Caco-2 (cell line): ENCODE measurements at regions not wholly inside any gene's neighbourhood (a gene's known extent, or its start where the extent isn't known, plus 50 kb on each side); places are given as distances from the start of the nearest gene placed in this dataset.
A peak's percentile ranks its signal among the peaks of the same experiment; 100 is the strongest.
"Not testable (repeated sequence)": the region's sequence is repeated elsewhere in the genome, so short reads cannot be mapped to it uniquely, and the experiment has no call there.

Experiments
- BruUV-seq: library from RNA; stranded (reverse); fragments of 400-500 nt; replicated peaks from 2 replicates; lab custom pipeline; 2021; lab: Mats Ljungman, UMichigan
- CTCF ChIA-PET: fragments of 300-600 bp; sonication (Branson Sonifier 250); formaldehyde crosslinking; loops from one replicate; lab custom pipeline; 2022; ENCODE audit warnings: antibody characterized with exemption; lab: Charles Lee
- POLR2A ChIA-PET: fragments of 300-600 bp; sonication (Branson Sonifier 250); formaldehyde crosslinking; loops from one replicate; lab custom pipeline; 2022; ENCODE audit warnings: antibody characterized with exemption; lab: Charles Lee
- DNase-seq, 2 experiments: peaks; one replicate each; pipeline versions ENCODE4 v3.0.0 to v3.0.0-alpha.2; 2020 to 2022
- H3K27me3 ChIP-seq: replicated peaks from 2 replicates; pipeline ENCODE4 v1.6.0; 2011; ENCODE audit warnings: low read length; ENCODE audit not compliant: control insufficient read depth, insufficient read depth
- H3K36me3 ChIP-seq: 2 replicates; pipeline ENCODE4 v1.5.1; 2011; ENCODE audit warnings: low read length; ENCODE audit not compliant: control insufficient read depth, insufficient read depth
- H3K4me1 ChIP-seq: fragments of 250-450 bp; sonication (Bioruptor Pico); 2 replicates; pipeline ENCODE4 v1.5.1; 2020; ENCODE audit warnings: mild to moderate bottlenecking
- H3K4me3 ChIP-seq: 2 replicates; pipeline ENCODE4 v1.5.1; 2011; ENCODE audit warnings: low read depth, mild to moderate bottlenecking, control low read depth, low read length
- H3K9me3 ChIP-seq: fragments of 250-450 bp; sonication (Bioruptor Pico); 2 replicates; pipeline ENCODE4 v1.5.1; 2020; ENCODE audit warnings: mild to moderate bottlenecking, moderate library complexity
- H3K27ac Mint-ChIP-seq: one replicate; pipeline ENCODE4 v1.8.0; 2022; ENCODE audit warnings: mixed read lengths; ENCODE audit not compliant: unreplicated experiment
- H3K27me3 Mint-ChIP-seq: one replicate; pipeline ENCODE4 v1.8.0; 2022; ENCODE audit warnings: mixed read lengths; ENCODE audit not compliant: insufficient read depth, unreplicated experiment
- H3K36me3 Mint-ChIP-seq: one replicate; pipeline ENCODE4 v1.8.0; 2022; ENCODE audit warnings: mild to moderate bottlenecking, mixed read lengths; ENCODE audit not compliant: insufficient read depth, unreplicated experiment
- H3K4me1 Mint-ChIP-seq: one replicate; pipeline ENCODE4 v1.8.0; 2022; ENCODE audit warnings: low read depth, mixed read lengths; ENCODE audit not compliant: unreplicated experiment
- H3K4me3 Mint-ChIP-seq: one replicate; pipeline ENCODE4 v1.8.0; 2022; ENCODE audit warnings: mild to moderate bottlenecking, moderate library complexity, mixed read lengths; ENCODE audit not compliant: unreplicated experiment
- H3K9me3 Mint-ChIP-seq: one replicate; pipeline ENCODE4 v1.8.0; 2022; ENCODE audit warnings: mixed read lengths; ENCODE audit not compliant: unreplicated experiment
- CTCF ChIP-seq, 2 experiments: fragments of 200-600 bp in 1 of 2; IDR thresholded peaks; 1 replicate in 1 of 2; 2 replicates in 1 of 2; pipeline versions ENCODE4 v1.5.1 to v1.8.0; 2011 to 2022; ENCODE audit warnings: antibody characterized with exemption in 1 of 2, control low read depth in 1 of 2, inconsistent platforms in 1 of 2, low read depth in 1 of 2, low read length in 1 of 2, mild to moderate bottlenecking in 1 of 2, moderate library complexity in 1 of 2; ENCODE audit not compliant: insufficient read depth in 1 of 2, severe bottlenecking in 1 of 2, unreplicated experiment in 1 of 2
- intact Hi-C: fragments of 100-400 bp; cut with micrococcal nuclease; formaldehyde crosslinking; loops from one replicate; pipeline ENCODE4 v1.10.0; 2022; ENCODE audit not compliant: unreplicated experiment

GRCh38 chr1:58966917-58967740, 183.3 kb upstream of the JUN start:
- TF ChIP-seq CTCF (IDR thresholded peaks at IDR 0.05; ENCODE audit: insufficient read depth in 1 of 2, low read depth in 1 of 2, low read length in 1 of 2, severe bottlenecking in 1 of 2, unreplicated experiment in 1 of 2) = no peak
- no peaks in the 10 kb centered on the region for H3K9me3 Mint-ChIP-seq
- ChIA-PET POLR2A (no interaction called here), CTCF (no interaction called here)
- no peaks in the 10 kb centered on the region for H3K9me3 ChIP-seq
- BruUV-seq = no TSS peak
- H3K4me1 Mint-ChIP-seq = peaks cover 7% of the 10 kb centered on the region
- H3K27me3 ChIP-seq = no peaks in the 10 kb centered on the region
- peak in 1 of 2 experiments; percentile 30 for DNase-seq
- no peak overlapping the region for H3K4me3 Mint-ChIP-seq
- no peak overlapping the region for H3K27ac Mint-ChIP-seq
- no peaks in the 10 kb centered on the region for H3K36me3 Mint-ChIP-seq
- no peak overlapping the region for H3K4me3 ChIP-seq
- intact Hi-C loops = no loop called here
- H3K27me3 Mint-ChIP-seq = no peaks in the 10 kb centered on the region
- no peaks in the 10 kb centered on the region for H3K4me1 ChIP-seq
- H3K36me3 ChIP-seq = no peaks in the 10 kb centered on the region

GRCh38 chr1:58968360-58968952, 184.6 kb upstream of the JUN start:
- peaks cover 7% of the 10 kb centered on the region for H3K4me1 Mint-ChIP-seq
- no peaks in the 10 kb centered on the region for H3K27me3 Mint-ChIP-seq
- ChIA-PET CTCF (interaction anchor here (0.6 kb wide), 1 partner anchor 10 kb away, joined by 4 read pairs; no protein-coding TSS in a partner anchor), POLR2A (no interaction called here)
- no peaks in the 10 kb centered on the region for H3K9me3 ChIP-seq
- H3K36me3 ChIP-seq = no peaks in the 10 kb centered on the region
- H3K4me3 Mint-ChIP-seq = no peak overlapping the region
- intact Hi-C loops = no loop called here
- no peak overlapping the region for H3K27ac Mint-ChIP-seq
- no peaks in the 10 kb centered on the region for H3K9me3 Mint-ChIP-seq
- no peak for DNase-seq
- no peak for TF ChIP-seq CTCF (IDR thresholded peaks at IDR 0.05; ENCODE audit: insufficient read depth in 1 of 2, low read depth in 1 of 2, low read length in 1 of 2, severe bottlenecking in 1 of 2, unreplicated experiment in 1 of 2)
- no peak overlapping the region for H3K4me3 ChIP-seq
- H3K4me1 ChIP-seq = no peaks in the 10 kb centered on the region
- no TSS peak for BruUV-seq
- H3K27me3 ChIP-seq = no peaks in the 10 kb centered on the region
- H3K36me3 Mint-ChIP-seq = no peaks in the 10 kb centered on the region

- DNase-seq, H3K36me3 Mint-ChIP-seq, H3K4me1 Mint-ChIP-seq, POLR2A ChIA-PET, H3K9me3 ChIP-seq, H3K9me3 Mint-ChIP-seq, H3K36me3 ChIP-seq, H3K4me3 ChIP-seq, H3K27me3 ChIP-seq, intact Hi-C loops, H3K27me3 Mint-ChIP-seq, H3K4me3 Mint-ChIP-seq, BruUV-seq, H3K4me1 ChIP-seq, H3K27ac Mint-ChIP-seq: not testable (repeated sequence)
- CTCF ChIA-PET = interaction anchor here (0.6 kb wide), 1 partner anchor 10 kb away, joined by 4 read pairs; no protein-coding TSS in a partner anchor
Measured at GRCh38 chr1:58969176-58969575, 185.3 kb upstream of the JUN start.
